ENCODE measurements at regions not wholly inside any gene's neighbourhood (a gene's known extent, or its start where the extent isn't known, plus 50 kb on each side); places are given as distances from the start of the nearest gene placed in this dataset.

DNA sequence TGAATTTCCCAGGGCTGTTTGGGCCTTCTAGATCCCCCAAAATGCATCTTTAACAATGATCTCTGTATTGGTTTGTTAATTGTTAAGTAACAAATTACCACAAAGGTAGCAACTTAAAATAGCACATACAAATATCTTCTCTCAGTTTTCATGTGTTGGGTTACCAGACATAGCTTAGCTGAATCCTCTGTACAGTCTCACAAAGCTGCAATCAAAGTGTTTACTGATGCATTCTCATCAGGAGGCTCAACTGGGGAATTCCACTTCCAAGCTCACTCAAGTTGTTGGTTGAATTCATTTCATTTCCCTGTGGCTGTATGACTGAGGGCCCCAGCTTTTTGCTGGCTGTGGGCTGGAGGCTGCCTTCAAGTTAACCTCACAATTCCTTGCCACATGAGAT is 297.6 kb downstream of the RPLP1 start:
- Histone ChIP-seq H3K9me3 (no peaks in the 10 kb centered on the region), H3K4me3 (no peak overlapping the region), H3K36me3 (no peaks in the 10 kb centered on the region), H3K4me1 (no peaks in the 10 kb centered on the region), H3K27ac (no peak overlapping the region), H3K27me3 (peaks cover 5% of the 10 kb centered on the region)
- in situ Hi-C loops (cut with MboI; ENCODE audit: low pct_ligation_motif_present in 1 of 4, low pct_unique_long_range_greater_than_20kb in 1 of 4, low sequenced_read_pairs in 3 of 4) (no loop called here), intact Hi-C loops (cut with DNase I; ENCODE audit: low total_unique reads) (no loop called here)
- TF ChIP-seq POLR2AphosphoS5 (IDR thresholded peaks at IDR 0.05): no peak
- TF ChIP-seq, protein P1, sequence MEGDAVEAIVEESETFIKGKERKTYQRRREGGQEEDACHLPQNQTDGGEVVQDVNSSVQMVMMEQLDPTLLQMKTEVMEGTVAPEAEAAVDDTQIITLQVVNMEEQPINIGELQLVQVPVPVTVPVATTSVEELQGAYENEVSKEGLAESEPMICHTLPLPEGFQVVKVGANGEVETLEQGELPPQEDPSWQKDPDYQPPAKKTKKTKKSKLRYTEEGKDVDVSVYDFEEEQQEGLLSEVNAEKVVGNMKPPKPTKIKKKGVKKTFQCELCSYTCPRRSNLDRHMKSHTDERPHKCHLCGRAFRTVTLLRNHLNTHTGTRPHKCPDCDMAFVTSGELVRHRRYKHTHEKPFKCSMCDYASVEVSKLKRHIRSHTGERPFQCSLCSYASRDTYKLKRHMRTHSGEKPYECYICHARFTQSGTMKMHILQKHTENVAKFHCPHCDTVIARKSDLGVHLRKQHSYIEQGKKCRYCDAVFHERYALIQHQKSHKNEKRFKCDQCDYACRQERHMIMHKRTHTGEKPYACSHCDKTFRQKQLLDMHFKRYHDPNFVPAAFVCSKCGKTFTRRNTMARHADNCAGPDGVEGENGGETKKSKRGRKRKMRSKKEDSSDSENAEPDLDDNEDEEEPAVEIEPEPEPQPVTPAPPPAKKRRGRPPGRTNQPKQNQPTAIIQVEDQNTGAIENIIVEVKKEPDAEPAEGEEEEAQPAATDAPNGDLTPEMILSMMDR (IDR thresholded peaks at IDR 0.05): no peak
- no peak for TF ChIP-seq POLR2A (IDR thresholded peaks at IDR 0.05)
- no peak for TF ChIP-seq EP300 (IDR thresholded peaks at IDR 0.05; ENCODE audit: low read depth)
- no peak for DNase-seq

DNA sequence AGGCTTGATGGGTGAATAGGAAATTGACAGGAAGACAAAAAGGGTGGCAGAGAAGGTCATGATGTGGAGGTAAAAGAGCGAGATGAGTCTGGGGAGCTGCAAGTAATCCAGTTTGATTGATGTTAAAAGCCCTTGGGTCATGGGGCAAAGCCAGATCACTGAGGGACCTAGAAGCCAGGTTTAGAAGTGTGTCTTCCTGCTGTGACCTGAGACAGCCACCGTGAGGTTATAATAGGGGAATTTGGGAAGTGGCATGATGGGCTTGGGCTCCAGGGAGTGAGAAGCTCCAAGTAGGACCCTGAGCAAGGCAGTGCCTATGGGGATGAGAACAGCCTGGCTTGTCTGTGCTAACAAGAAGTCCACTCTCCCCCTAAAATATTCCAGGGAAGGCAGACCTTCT is 298.5 kb downstream of the RPLP1 start:
- WGBS, 2 donors (ENCODE audit: low coverage in 1 of 2): 78 to 83% methylated on average over 1 to 2 of the region's 2 CpGs

DNA sequence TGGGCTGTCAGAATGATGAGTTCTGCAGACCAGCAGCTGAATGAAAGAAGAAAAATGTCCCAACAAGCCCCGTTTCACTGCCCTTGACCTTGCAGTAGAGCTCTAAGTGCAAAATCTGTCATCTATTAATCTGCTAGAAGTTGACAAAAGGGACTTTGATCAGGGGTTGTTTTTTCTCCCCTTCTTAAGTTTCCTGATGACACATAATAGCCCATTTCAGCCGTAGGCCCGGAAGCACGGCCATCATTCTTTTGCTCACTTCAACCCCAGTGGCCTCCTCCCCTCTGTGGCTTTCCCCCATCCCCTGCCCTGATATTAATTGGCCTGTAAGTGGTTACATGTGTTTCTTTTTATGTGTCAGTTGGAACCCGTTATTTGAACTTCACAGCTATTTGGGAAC is 298.9 kb downstream of the RPLP1 start:
- Histone ChIP-seq H3K4me3 (no peak overlapping the region), H3K36me3 (no peaks in the 10 kb centered on the region)

More for the DNA sequence above, 298.5 kb downstream of the RPLP1 start:
- intact Hi-C loops (cut with DNase I; ENCODE audit: low total_unique reads) (no loop called here), in situ Hi-C loops (cut with MboI; ENCODE audit: low pct_ligation_motif_present in 1 of 4, low pct_unique_long_range_greater_than_20kb in 1 of 4, low sequenced_read_pairs in 3 of 4) (no loop called here)
- DNase-seq: no peak
- H3K4me3 ChIP-seq: no peak overlapping the region
- H3K9me3 ChIP-seq: no peaks in the 10 kb centered on the region
- H3K4me1 ChIP-seq: no peaks in the 10 kb centered on the region
- no peaks in the 10 kb centered on the region for H3K36me3 ChIP-seq
- H3K27me3 ChIP-seq: no peaks in the 10 kb centered on the region
- TF ChIP-seq EP300 (IDR thresholded peaks at IDR 0.05; ENCODE audit: low read depth) (no peak), POLR2A (IDR thresholded peaks at IDR 0.05) (no peak), POLR2AphosphoS5 (IDR thresholded peaks at IDR 0.05) (no peak)
- TF ChIP-seq, protein P1 (IDR thresholded peaks at IDR 0.05): no peak
- H3K27ac ChIP-seq: no peak overlapping the region

DNA sequence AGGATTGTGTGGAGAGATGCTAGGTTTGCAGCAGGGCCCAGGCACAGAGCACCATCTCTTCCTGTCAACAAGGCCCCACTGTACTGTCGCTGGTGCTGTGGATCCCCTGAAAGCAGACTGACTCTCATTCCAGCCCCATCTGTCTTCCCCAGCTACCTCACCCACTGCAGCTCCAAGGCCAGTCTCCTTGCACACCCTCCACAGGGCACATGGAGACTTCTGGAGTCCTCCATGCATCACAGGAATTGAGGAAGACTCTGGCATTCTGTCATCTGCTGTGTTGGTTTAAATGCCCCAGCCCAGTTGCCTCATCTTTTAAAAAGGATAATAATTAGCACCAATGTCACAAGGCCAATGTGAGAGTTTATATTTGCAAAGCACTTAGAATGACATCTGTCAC is 301.2 kb downstream of the RPLP1 start:
- Histone ChIP-seq H3K4me1 (peaks cover 6 to 10% (median 8%) of the 10 kb centered on the region in 4 donors), H3K36me3 (no peaks in the 10 kb centered on the region), H3K9me3 (no peaks in the 10 kb centered on the region), H3K27me3 (no peaks in the 10 kb centered on the region), H3K27ac (no peak overlapping the region), H3K4me3 (no peak overlapping the region)
- intact Hi-C loops (cut with DNase I; ENCODE audit: low total_unique reads) (no loop called here), in situ Hi-C loops (cut with MboI; ENCODE audit: low pct_ligation_motif_present in 1 of 4, low pct_unique_long_range_greater_than_20kb in 1 of 4, low sequenced_read_pairs in 3 of 4) (no loop called here)
- 86% methylated on average over 1 of the region's 1 CpG; no CpG with 5 or more reads in 1 of the 2 donors for WGBS, 2 donors (ENCODE audit: low coverage in 1 of 2)
- TF ChIP-seq EP300 (IDR thresholded peaks at IDR 0.05; ENCODE audit: low read depth): no peak
- TF ChIP-seq, protein P1 (IDR thresholded peaks at IDR 0.05): no peak
- no peak for TF ChIP-seq POLR2A (IDR thresholded peaks at IDR 0.05)
- no peak for TF ChIP-seq POLR2AphosphoS5 (IDR thresholded peaks at IDR 0.05)
- DNase-seq: no peak

More for the DNA sequence above, 298.9 kb downstream of the RPLP1 start:
- Histone ChIP-seq H3K27ac (no peak overlapping the region), H3K4me1 (no peaks in the 10 kb centered on the region), H3K9me3 (no peaks in the 10 kb centered on the region), H3K27me3 (no peaks in the 10 kb centered on the region)
- intact Hi-C loops (cut with DNase I; ENCODE audit: low total_unique reads) (no loop called here), in situ Hi-C loops (cut with MboI; ENCODE audit: low pct_ligation_motif_present in 1 of 4, low pct_unique_long_range_greater_than_20kb in 1 of 4, low sequenced_read_pairs in 3 of 4) (no loop called here)
- DNase-seq: no peak
- TF ChIP-seq, protein P1 (IDR thresholded peaks at IDR 0.05): no peak
- TF ChIP-seq POLR2AphosphoS5 (IDR thresholded peaks at IDR 0.05) (no peak), EP300 (IDR thresholded peaks at IDR 0.05; ENCODE audit: low read depth) (no peak)
- WGBS, 2 donors (ENCODE audit: low coverage in 1 of 2): 71 to 91% methylated on average over 1 to 5 of the region's 5 CpGs
